ENCODE measurements at regions not wholly inside any gene's neighbourhood (a gene's known extent, or its start where the extent isn't known, plus 50 kb on each side); places are given as distances from the start of the nearest gene placed in this dataset.

- DNase-seq (ENCODE audit: low spot score), result no peak
Observed at GRCh38 chr2:196249171-196249570, 77.8 kb upstream of the STK17B start.

- DNase-seq (ENCODE audit: low spot score), result no peak
Observed at GRCh38 chr2:196249860-196250259, 78.5 kb upstream of the STK17B start.

- DNase-seq (ENCODE audit: low spot score), result no peak
Observed at GRCh38 chr2:196251132-196251531, 79.8 kb upstream of the STK17B start.

- DNase-seq (ENCODE audit: low spot score), result no peak
Observed at GRCh38 chr2:196252408-196253115, 81.2 kb upstream of the STK17B start.

DNA sequence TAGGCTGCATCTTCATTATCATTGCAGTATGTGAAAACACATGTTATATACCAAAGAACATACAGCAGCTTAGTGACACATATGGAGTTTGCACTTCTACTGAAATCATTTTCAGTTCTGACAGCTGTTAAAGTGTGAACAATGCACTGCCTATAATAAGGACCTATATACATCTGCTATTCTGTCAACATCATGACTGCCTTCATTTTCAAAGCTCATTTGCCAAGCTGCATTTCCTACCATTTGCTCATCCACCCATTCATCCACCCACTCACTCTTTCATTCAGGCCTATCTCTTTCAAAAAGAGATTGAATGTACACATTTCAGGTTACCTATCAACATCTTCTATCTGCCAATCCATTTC, 81.7 kb upstream of the STK17B start:
- DNase-seq (ENCODE audit: low spot score), result no peak

- no peak for DNase-seq (ENCODE audit: low spot score)
Observed at GRCh38 chr2:196256585-196256984, 85.2 kb upstream of the STK17B start.

GRCh38 chr2:196257086-196257485, 85.7 kb upstream of the STK17B start:
- no peak for DNase-seq (ENCODE audit: low spot score)

DNA sequence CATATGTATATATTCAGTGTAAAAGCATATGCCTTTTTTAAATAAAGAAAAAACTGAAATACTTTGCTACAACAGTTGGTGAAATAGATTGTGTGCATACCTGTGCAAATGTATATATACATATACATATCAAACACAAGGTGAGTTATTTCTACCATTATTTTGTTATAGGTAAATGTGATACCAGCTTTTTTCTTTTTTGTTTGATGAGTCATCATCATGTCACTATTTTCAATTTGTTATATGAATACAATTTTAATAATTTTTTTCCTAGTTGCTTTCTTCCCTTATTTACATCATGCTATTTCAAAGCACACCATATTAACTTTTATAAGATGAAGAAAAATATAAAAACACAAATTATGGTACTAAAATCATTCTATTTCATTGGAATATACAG, 87.0 kb upstream of the STK17B start:
- DNase-seq (ENCODE audit: low spot score), result no peak

GRCh38 chr2:196259507-196260481, 88.4 kb upstream of the STK17B start:
- DNase-seq (ENCODE audit: low spot score), result no peak

DNA sequence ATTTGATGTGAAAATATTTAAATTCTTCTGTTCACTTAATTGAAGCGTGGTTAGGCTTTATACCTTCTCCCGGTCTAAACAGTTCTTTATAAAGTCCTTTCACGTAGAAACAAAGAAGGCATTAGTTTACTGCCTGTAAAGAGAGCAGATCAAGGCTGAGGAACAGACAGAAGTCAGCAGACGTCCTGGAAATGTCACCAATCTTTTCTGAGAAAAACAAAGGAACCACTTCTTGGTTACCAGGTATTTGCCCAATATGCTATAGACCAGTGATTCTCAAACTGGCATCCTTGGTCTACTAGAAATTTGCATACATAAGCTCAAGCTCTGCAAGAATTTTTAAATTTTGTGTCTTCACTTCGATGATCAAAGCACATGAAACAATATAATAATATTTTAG, 89.2 kb upstream of the STK17B start:
- DNase-seq (ENCODE audit: low spot score), result no peak

- DNase-seq (ENCODE audit: low spot score), result no peak
Observed at GRCh38 chr2:196262606-196263005, 91.2 kb upstream of the STK17B start.

DNA sequence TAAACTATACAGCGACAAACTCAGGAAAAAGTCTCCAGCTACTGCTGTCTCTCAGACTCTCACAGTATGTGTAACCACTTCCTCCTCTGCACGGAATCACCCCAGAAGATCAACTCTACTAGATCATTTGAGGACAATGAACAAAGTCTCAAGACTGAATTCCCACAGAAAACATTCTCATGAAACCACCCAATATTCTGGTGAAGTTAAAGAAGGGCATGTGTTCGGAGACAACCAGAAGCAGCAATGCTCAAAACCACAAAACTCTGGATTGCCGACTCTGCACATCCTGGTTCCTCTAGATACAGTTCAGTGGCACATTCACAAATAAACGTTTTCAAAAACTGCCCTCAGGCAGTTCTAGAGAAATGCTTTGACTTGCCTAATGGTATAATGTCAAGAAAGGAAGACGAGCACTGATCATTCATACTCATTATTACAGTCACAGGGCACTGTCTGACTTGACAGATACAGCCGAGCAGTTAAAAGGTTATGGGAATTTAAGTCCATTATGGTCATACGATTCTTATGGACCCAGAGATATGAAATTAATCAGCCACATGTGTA, 91.9 kb upstream of the STK17B start:
- DNase-seq (ENCODE audit: low spot score), result no peak

DNA sequence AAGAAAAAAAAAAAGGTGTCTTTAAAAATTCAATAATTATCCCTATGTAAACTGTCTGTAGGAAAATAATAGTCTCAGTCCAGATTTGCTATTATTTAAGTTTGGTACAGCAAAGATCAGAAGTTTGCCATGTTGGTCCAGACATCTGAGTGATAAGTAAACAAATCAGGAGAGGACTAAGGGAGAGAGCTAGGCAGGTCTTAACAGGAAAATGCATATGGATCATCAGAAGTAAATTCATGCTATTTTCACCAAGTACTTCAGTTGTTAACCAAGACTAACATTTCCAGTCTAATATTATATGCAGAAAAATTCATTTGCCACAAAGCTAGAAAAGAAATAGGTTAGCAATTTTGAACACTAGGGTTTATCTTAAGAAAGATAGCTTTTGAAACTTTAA, 95.0 kb upstream of the STK17B start:
- DNase-seq (ENCODE audit: low spot score), result no peak

GRCh38 chr2:196266855-196267254, 95.5 kb upstream of the STK17B start:
- DNase-seq (ENCODE audit: low spot score), result no peak

- DNase-seq (ENCODE audit: low spot score), result no peak
Observed at GRCh38 chr2:196268025-196268424, 96.6 kb upstream of the STK17B start.

- no peak for DNase-seq (ENCODE audit: low spot score)
Observed at GRCh38 chr2:196268538-196269338, 97.4 kb upstream of the STK17B start.

- DNase-seq (ENCODE audit: low spot score), result no peak
Observed at GRCh38 chr2:196271795-196272194, 100.4 kb upstream of the STK17B start.

GRCh38 chr2:196274387-196274809, 103.0 kb upstream of the STK17B start:
- peak; percentile 50 for DNase-seq (ENCODE audit: low spot score)

DNA sequence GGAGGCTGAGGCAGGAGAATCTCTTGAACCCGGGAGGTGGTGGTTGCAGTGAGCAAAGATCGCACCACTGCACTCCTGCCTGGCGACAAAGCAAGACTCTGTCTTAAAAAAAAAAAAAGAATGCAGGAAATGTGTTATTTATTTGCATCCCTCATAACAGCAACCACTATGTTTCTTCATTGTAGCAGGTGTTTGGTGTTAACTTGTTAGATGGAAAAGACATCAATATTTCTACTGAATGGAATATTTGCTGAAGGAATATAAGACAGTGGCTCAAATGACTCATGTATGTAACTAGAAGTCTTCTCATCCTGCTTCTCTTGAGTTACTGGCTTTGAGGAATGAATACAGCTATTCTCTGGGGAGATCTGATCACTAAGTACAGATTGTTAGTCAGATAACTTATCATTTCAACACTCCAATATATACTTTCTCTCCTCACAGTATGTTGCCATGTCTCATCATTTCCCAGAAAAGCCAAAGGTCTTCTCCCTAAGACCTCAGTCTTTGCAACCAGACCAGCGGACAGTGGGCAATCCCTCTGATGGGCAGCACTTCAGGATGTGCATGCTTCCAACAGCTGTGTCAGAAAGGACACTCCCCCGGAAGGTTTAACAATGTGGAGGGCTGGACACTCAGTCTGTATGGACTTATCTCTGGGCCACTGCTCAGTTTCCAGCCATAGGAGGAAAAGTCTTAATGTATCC, 104.4 kb upstream of the STK17B start:
- no peak for DNase-seq (ENCODE audit: low spot score)

- DNase-seq (ENCODE audit: low spot score), result no peak
Observed at GRCh38 chr2:196276421-196276820, 105.0 kb upstream of the STK17B start.

DNA sequence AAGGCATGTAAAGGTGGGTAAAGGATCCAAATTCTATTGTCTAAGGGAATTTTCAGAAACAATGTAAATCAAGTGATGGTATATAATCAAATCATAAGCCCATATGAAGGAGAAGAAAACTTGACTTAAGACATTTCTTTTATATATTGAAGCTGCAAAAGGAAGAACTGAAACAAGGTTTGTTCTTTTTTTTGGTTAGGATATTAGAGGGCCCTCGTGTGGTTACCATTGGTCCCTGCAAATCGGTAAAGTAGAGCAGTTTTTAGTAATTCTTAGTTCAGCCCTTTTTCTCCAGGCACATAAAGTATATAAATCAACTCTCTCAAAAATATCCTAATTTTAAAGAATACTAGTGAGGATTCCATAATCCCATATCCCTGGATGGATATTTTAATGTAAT, 105.6 kb upstream of the STK17B start:
- no peak for DNase-seq (ENCODE audit: low spot score)

All from cerebellar cortex (tissue), 1 donor.